GM19468 (cell line): ENCODE measurements at regions not wholly inside any gene's neighbourhood (a gene's known extent, or its start where the extent isn't known, plus 50 kb on each side); places are given as distances from the start of the nearest gene placed in this dataset.
"Not testable (repeated sequence)": the region's sequence is repeated elsewhere in the genome, so short reads cannot be mapped to it uniquely, and the experiment has no call there.

Experiments
- ATAC-seq: cut with Tn5 transposase; IDR thresholded peaks from one replicate; pipeline ENCODE4 v1.9.1; 2021; ENCODE audit warnings: mild to moderate bottlenecking, moderate library complexity, moderate number of reproducible peaks; ENCODE audit not compliant: unreplicated experiment; ENCODE audit errors: extremely low read depth

DNA sequence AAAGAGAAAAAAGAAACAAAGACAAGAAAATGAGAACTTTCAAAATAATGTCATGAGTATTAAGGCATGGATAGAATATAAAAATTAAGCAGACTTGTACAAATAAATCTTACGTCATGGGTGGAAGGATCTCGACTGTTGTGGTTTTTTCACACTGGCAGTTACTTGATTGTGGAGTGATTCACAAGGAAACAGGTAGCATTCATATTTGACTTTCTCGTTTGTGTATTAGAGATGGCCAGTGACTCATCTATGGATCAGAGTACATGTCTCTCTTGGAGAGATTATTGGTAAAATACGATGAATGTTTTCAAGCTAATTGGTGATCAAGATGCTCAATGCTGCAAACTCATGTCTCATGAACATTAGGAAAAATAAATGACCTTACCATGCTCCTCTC lies 564.3 kb downstream of the GATA3 start:
- ATAC-seq, result no peak

DNA sequence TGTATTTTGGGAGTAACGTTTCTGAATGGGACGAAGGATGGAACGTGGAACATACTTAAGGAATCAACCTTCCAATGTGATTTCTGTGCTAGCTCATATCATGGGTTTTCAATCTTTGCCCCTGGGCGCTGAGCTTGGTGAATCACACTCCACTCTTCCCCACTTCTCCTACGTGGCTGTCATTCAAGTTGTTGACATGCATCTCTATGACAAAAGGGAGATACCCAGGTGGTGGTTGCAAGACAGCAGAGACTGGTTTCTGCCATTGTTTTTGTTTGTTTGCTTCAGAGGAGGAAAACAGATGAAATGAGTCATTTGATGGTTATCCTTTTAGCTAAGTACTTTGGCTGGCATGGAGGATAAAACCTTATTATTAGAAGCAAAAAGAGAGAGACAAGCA lies 573.9 kb downstream of the GATA3 start:
- no peak for ATAC-seq

DNA sequence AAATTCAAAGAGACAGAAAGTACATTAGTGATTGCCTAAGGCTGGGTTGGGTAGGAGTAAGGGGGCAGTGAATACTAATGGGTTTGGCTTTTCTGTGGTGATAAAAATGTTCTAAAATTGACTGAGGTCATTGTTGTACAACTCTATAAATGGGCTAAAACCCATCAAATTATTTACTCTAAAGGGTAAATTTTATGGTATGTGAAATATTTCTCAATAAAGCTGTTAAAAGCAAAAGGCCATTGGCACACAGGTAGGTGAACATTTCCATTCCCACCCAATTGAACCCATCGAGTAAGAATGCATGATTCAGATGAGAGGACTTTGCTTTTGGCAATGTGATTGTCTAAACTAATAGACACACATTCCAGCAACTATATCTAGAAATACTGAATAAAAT lies 579.4 kb downstream of the GATA3 start:
- no peak for ATAC-seq

DNA sequence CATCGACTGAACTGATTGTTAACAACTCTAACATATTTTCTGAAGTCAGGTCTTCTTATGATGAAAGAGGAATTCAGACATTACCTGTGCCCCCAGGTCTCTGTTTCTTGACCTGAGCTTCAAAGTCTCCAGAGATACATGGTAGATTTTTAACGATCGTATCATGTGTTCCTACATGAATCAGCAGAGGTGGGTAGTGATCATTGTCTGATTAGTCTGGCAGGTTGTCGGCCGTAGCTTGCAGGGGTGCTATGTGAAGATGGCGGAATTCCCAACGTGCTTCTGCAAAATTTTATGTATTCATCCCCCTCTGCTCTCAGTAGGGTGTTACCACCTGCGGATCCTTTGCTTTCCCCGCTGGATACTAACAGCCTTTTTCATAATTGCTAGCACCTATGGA lies 581.9 kb downstream of the GATA3 start:
- ATAC-seq, result no peak

DNA sequence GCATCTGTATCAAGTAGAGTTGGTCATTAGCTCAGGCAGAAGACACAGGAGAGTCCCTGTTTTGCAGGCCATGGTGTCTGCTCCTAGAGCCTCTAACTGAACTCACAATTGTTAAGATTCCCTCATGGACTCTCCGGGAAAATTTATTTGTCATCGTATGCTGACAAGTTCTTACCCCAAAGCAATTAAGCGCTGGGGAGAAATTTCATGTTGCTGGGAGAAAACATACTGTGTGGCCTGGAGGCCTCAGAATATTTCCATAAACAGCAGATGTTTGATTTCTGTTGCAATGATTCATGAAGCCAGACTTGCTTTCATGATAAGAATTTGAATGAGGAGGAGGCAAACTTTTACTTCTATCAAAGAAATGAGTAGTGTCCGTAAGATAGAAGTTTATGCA lies 583.2 kb downstream of the GATA3 start:
- ATAC-seq, result no peak

DNA sequence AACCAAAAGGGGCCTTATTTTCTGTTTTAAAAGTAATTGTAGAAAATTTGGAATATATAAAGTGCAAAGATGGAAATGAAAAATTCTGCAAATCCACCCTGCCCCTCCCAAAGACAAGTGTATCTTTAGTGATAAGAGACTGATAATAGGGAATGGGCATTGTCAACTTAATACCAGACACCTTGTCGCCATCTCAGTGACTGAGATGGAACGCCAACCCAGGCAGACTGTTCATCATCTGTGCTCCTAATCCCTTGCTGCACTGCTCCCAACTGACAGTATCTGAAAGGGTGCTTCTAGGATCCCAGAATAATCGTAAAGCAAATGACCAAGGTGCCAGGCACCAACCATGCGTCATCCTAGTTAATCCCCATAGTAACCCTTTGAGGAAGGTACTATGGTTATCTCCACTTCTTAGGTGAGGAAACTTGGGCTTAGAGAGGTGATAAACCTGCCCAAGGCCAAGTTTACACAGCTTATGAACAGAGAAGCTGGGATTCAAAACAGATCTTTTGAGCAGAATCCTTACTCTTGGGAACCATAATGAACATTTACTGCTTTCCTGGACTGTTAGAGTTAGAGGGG lies 583.7 kb downstream of the GATA3 start:
- ATAC-seq, result no peak

DNA sequence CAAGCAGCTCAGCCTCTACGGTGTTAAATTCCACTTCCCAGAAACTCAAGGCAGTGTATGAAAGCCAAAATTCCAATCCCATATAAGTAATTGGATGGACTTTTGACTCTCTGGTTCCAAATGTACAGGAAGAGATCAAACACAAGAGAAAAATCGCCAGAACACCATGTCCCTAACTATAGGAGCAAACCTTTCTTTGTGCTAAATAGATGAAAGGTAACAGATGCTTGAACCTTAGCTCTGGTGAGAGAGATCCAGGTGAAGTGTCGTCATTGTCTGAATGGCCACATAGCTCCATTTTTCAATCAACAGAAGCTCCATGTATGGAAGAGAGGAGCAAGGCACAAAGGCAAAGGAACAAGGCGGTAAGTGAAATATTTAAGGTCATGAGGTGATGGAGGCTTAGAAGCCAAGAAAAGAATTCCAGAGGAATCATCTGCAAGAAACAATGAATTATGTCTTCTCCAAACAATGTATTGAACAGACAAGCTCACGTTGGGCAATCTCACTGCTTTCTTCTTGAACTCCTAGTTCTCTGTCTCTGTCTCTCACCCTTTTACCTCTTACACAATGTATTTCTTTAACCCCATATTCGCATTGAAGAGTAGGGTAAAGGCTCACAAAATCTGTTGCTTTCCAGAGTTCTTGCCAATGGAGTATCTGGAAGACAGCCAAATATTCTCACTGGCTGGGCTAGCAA lies 585.1 kb downstream of the GATA3 start:
- ATAC-seq, result no peak

DNA sequence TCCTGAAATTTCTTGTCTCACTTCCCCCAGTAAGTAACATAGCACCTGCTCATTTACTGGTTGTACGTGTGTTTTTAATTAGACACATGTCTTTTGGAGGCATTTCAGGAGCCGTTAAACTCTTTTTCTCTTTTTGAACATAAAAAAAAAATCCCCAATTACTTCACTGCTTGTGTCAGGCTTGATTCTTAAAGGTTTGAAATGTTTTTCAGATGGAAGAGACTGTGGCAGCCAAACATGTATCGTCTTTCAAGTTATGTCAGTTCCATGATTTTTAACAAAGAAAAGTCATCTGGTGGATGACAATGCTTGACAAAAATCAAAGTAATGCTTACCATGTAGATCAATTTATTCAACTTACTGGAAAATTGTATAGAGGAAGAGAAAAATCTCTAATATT lies 585.8 kb downstream of the GATA3 start:
- ATAC-seq, result no peak

DNA sequence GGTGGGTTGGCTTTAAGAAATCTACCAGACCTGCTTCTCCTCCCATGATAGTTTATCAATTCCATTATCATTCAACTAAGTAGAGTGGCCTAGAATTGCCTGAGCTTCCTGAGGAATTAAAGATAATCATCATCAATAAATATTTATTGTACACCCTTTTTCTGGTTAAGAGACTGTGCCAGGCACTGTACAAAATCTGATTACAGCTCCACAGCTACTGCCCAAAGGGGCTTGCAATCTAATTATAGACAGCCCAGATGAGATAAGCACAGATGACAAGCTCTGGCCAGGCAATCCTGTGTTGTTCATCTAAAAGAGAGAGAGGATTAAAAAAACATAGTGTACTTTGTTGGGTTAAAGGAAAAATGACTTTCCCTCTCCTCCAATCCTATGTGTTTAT lies 586.4 kb downstream of the GATA3 start:
- no peak for ATAC-seq

DNA sequence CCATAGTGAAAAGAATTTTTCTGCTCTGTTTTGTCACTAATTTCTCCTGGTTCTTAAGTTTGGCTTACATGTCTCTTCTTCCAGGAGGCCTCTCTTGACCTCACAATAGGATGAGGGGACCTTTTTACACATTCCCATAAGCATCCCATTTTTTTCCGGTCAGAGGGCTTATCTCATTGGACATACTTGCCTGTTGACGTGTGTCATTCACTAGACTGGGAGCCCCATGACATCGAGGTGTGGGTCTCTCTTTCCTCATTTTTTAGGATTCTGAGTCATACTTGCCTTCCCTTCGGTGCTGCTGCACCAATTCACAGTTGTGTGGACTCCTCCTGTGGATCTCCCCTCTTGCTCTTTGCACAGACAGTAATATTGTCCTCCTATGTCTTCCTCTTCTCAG lies 601.8 kb downstream of the GATA3 start:
- no peak for ATAC-seq

DNA sequence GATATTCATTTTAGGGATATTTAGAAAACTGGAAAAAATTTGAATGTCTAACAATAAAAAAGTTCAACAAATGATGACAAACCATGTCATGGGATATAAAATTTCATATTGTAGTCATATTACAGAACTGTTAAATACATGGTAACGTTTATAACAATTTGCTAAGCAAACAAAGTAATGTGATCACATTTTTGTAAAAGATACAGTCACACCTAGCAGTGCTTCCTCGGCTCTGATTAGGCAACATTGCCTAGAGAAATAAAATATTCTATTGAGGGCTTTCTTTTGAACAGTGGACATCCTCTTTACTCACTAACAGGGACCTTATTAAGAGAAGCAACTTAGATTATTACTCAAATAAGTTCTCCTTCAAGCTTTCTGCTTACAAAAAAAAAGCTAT lies 605.5 kb downstream of the GATA3 start:
- ATAC-seq, result no peak

DNA sequence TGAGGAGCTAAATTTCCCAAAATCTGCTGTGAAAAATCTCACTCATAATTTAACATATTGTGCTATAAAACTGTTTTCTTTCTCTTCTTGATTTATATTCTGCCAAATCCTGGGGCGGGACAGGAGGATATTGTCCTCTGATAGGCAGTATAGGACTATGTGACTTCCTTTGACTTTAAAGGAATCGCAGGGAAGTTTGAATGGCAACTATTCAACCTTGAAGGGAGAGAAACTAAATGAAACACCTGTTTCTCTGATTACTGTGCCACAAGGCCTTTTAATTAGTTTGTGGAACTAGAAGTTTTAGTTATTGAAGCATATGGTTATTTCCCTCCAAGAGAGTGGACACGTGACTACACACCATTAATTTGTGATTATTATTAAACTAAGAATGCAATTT lies 607.4 kb downstream of the GATA3 start:
- no peak for ATAC-seq

DNA sequence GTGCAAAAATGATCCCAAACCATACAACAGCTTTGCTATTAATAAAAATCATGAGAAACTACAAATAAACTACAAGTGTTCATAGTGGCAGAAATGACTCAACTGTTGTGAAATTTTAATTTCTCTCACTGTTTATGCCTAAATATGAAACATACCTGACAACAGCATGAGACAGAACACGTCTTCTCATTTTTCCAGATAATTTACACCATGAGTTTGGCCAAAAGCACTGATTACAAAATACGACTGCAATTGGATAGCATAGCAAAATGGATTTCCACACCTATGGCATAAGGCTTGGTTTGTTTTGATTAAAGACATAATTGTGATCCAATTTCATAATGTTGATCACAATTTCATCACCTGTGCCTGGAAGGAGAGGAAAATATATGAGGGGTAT lies 608.6 kb downstream of the GATA3 start:
- ATAC-seq, result no peak

DNA sequence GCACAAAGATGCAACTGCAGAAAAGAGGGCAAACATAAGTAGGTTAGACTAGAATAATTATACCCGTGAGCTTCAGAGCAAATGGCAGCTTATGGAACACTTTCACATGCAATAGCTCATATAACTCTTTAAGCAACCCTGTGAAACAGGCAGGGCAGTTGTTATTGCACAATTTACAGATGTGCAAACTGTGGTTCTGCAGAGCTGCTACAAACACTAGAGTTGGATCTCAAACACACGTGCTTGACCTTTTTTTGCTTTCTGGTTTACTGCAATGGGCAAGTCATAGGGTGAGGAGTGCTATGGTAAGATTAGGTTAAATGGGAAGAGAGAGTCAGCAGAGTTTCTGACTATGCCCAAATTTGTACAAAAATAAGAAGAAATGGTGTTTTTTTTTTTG lies 610.8 kb downstream of the GATA3 start:
- ATAC-seq, result no peak

DNA sequence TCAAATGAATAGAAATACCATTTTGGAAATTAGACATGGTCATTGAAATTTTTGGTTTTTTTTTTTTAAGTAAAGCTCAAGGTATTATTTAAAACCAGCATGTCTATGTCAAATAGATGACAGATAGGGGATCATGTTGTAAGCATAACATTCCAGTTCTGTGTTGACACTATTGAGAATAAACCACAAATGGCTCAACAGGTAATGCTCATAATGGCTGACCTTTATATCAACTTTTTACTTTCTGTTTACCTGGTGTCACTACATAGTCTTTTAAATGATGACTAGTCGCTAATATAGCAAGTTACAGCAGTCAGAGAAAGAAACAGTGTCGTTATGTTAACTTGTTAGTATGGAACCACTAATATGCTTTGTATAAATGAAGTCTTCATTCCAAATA lies 616.0 kb downstream of the GATA3 start:
- ATAC-seq, result no peak

DNA sequence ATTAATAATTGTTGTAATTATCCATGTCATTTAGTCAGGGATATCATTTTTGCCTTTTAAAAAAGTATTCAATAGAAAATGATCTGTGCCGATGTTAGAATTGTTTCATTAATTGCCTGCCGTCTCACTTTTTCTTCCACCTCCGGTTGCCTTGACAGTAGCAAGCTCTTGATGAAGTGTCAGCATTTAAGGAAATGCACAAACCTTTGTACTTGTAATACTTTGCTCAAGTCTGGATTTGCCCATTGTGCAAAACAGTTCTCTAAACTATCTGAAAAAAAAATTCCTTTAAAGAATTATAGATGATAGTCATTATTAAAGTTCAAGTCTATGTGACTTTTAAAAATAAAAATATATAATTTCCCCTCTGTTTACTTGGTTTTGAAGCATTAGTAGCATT lies 619.7 kb downstream of the GATA3 start:
- ATAC-seq, result no peak

DNA sequence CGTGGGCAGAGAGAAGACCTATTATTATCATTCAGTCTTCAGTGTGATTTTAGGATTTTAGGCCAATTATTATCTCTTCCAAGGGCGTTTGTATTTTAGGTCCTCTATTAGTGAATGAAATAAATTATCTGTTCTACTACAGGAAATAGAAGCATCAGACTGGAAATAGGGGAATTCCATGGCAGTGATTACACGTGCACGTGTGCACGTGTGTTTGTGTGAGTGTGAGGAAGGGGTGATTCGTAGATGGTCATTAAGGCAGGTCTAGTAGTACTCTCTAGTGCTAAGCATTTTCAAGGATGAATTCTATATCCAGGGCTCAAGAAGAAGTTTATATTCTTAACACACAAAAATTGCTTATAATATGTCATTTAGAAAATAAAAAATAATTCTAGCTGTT lies 623.2 kb downstream of the GATA3 start:
- ATAC-seq, result no peak

DNA sequence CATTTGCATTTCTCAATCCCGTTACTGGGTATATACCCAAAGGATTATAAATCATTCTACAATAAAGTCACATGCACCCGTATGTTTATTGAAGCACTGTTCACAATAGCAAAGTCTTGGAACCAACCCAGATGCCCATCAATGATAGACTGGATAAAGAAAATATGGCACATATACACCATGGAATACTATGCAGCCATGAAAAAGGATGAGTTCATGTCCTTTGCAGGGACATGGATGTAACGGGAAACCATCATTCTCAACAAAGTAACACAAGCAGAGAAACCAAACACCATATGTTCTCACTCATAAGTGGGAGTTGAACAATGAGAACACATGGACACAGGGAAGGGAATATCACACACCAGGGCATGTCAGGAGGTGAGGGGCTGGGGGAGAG lies 630.4 kb downstream of the GATA3 start:
- ATAC-seq, result not testable (repeated sequence)

DNA sequence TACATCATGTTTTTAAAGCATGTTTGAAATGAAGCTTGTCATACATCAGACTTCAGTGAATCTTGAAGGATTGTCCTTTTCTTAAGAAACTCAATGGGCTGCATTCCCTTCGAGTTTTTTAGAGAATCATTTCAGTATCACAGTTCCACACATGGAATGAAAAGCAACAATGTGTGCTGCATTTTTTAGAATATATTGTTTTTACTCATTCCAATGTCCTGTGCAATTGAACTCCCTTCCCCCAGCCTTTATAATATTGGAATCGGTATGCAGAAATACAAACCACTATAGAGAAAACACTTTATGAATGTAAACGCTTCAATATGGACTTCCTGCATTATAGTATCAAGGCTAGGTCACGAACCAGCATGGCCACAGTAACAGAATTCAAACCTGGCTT lies 634.4 kb downstream of the GATA3 start:
- ATAC-seq, result no peak

DNA sequence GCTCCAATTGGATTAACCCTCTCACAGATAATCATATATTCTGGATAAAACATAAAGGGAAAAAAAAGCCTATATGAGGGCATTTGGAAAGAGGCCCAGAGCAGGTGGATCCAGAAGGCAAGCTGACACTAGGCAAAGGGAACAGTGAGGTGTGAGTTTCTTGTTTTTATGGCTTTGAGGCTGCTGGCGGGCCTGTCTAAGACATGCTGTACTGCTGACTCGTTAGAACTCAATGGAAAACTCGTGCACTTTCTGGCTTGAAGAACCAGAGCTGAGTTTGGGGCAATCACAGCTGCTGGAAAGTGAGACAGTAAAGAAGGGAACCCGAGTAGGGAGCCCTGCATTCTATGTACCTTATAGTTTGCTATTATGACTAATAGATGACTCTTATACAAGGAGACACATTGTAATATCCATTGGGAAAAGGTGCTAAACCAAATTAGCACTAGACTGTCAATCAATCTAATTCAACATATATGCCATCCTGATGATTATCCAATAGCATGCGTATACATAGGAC lies 637.1 kb downstream of the GATA3 start:
- ATAC-seq, result no peak

DNA sequence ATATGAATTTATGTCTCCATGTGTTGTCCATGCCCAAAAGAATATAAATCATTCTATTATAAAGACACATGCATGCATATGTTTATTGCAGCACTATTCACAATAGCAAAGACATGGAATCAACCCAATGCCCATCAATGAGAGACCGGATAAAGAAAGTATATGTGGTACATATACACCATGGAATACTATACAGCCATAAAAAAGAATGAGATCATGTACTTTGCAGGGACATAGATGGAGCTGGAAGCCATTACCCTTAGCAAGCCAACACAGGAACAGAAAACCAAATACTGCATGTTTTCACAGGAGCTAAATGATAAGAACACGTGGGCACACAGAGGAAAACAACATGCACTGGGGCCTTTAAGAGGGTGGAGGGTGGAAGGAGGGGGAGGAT lies 639.1 kb downstream of the GATA3 start:
- not testable (repeated sequence) for ATAC-seq

DNA sequence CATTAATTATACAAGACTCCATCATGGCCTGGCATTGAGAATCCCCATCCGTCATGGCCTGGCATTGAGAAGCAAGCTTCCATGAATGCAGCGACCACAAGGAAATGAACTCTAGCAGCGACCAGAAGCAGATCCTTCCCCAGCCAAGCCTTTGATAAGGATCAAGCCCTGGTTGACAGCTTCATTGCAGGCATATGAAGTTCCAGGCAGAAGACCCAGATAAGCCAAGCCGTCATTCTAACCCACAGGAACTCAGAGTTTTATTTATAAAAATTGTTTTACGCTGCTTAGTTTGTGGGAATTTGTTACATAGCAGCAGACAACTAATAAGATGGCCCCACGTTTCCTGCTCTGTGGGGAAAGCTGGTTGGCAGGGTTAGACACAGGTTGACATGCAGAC lies 642.3 kb downstream of the GATA3 start:
- ATAC-seq, result no peak
